Hepatocyte (in vitro differentiated cells): ENCODE measurements at regions not wholly inside any gene's neighbourhood (a gene's known extent, or its start where the extent isn't known, plus 50 kb on each side); places are given as distances from the start of the nearest gene placed in this dataset.

ENCODE experiments used
- CTCF ChIP-seq: fragments of 200-600 bp; sonication (generic); IDR thresholded peaks from 2 replicates; pipeline ENCODE4 v1.5.1; 2016; ENCODE audit warnings: antibody characterized with exemption, mild to moderate bottlenecking; ENCODE audit not compliant: poor library complexity
- EZH2 ChIP-seq: fragments of 200-600 bp; sonication (generic); IDR thresholded peaks from 2 replicates; pipeline ENCODE4 v1.6.1; 2016; ENCODE audit warnings: antibody characterized with exemption, mild to moderate bottlenecking, borderline replicate concordance

GRCh38 chr10:111222961-111223360, 146.1 kb downstream of the ADRA2A start:
- TF ChIP-seq CTCF (no peak), EZH2 (no peak)
